BLaER1 treated with 17β-estradiol and CSF1 and Interleukin-3, amounts not matched to agents 10 nM and 100 nM (cell line): ENCODE measurements at regions not wholly inside any gene's neighbourhood (a gene's known extent, or its start where the extent isn't known, plus 50 kb on each side); places are given as distances from the start of the nearest gene placed in this dataset.
"Not testable (repeated sequence)": the region's sequence is repeated elsewhere in the genome, so short reads cannot be mapped to it uniquely, and the experiment has no call there.

ENCODE experiments used
- H3K27ac ChIP-seq, 11 experiments: shearing (Covaris generic); formaldehyde crosslinking; 2 replicates each; pipeline ENCODE4 v1.8.1; 2022
- H3K27me3 ChIP-seq, 11 experiments: shearing (Covaris generic); formaldehyde crosslinking; 2 replicates each; pipeline ENCODE4 v1.8.1; 2022
- H3K36me3 ChIP-seq, 11 experiments: shearing (Covaris generic); formaldehyde crosslinking; 2 replicates each; pipeline ENCODE4 v1.8.1; 2022
- H3K4me1 ChIP-seq, 10 experiments: shearing (Covaris generic); formaldehyde crosslinking; 2 replicates each; pipeline ENCODE4 v1.8.1; 2022
- H3K4me2 ChIP-seq, 11 experiments: shearing (Covaris generic); formaldehyde crosslinking; 2 replicates each; pipeline ENCODE4 v1.8.1; 2022
- H3K4me3 ChIP-seq, 10 experiments: shearing (Covaris generic); formaldehyde crosslinking; 2 replicates each; pipeline ENCODE4 v1.8.1; 2022
- H3K9ac ChIP-seq, 11 experiments: shearing (Covaris generic); formaldehyde crosslinking; 2 replicates each; pipeline ENCODE4 v1.8.1; 2022
- H3K9me3 ChIP-seq, 11 experiments: shearing (Covaris generic); formaldehyde crosslinking; replicated peaks in 1 of 11; 2 replicates each; pipeline ENCODE4 v1.8.1; 2022
- H4K20me1 ChIP-seq, 11 experiments: shearing (Covaris generic); formaldehyde crosslinking; 2 replicates each; pipeline ENCODE4 v1.8.1; 2022
- Cebpa-rat ChIP-seq, 11 experiments: shearing (Covaris generic); IDR thresholded peaks; 2 replicates each; pipeline ENCODE4 v1.8.1; 2022

GRCh38 chr3:144989807-144990206 is 1018.2 kb downstream of the DIPK2A start:
- Histone ChIP-seq H3K9ac (no peak overlapping the region), H3K4me2 (peak overlapping the region in 4 of 11 experiments; percentile 23 to 52 (median 32); a peak in 7 of 22 replicates), H3K27me3 (no peaks in the 10 kb centered on the region), H3K36me3 (no peaks in the 10 kb centered on the region), H3K9me3 (0 out of 22 replicates have a peak, but pooled peaks cover 0 to 6% (median 0%) of the 10 kb centered on the region in 11 experiments), H3K4me3 (no peak overlapping the region), H3K4me1 (peaks cover 0 to 15% (median 0%) of the 10 kb centered on the region in 10 experiments; a peak in 8 of 20 replicates), H4K20me1 (no peaks in the 10 kb centered on the region), H3K27ac (peak overlapping the region in 2 of 11 experiments; percentile 23 to 24; a peak in 3 of 22 replicates)
- no peak for TF ChIP-seq Cebpa-rat (IDR thresholded peaks at IDR 0.05)

- H3K9me3 ChIP-seq, result peaks cover 0 to 8% (median 0%) of the 10 kb centered on the region in 11 experiments; a peak in 9 of 22 replicates
- no peak overlapping the region for H3K4me3 ChIP-seq
- no peaks in the 10 kb centered on the region for H3K4me1 ChIP-seq
- no peak overlapping the region for H3K9ac ChIP-seq
- H3K4me2 ChIP-seq, result no peak overlapping the region
- no peak for TF ChIP-seq Cebpa-rat (IDR thresholded peaks at IDR 0.05)
- no peaks in the 10 kb centered on the region for H3K27me3 ChIP-seq
- H4K20me1 ChIP-seq, result no peaks in the 10 kb centered on the region
- H3K36me3 ChIP-seq, result no peaks in the 10 kb centered on the region
- H3K27ac ChIP-seq, result no peak overlapping the region
Observed at GRCh38 chr3:144995856-144996255, 1024.2 kb downstream of the DIPK2A start.

DNA sequence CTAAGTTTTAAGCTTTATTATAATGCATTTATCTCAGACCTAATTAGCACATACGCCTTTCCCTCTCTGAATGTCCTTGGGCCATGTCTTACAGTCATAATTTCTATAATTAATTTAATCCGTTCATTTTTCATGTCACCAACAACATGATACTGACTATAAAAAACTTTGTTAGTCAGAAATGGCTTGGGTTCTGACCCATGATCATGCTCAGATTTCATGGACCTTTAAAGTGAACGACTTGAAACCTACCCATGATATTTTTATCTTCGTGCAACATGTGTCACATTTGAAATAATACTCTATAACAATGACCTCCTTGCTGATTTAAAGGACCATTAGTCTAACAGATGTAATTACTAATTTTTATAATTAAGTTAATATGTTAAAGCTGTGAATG is 1033.8 kb downstream of the DIPK2A start:
- no peaks in the 10 kb centered on the region for H4K20me1 ChIP-seq
- H3K27me3 ChIP-seq, result no peaks in the 10 kb centered on the region
- no peak overlapping the region for H3K9ac ChIP-seq
- no peak overlapping the region for H3K4me2 ChIP-seq
- no peak overlapping the region for H3K4me3 ChIP-seq
- no peak overlapping the region for H3K27ac ChIP-seq
- H3K36me3 ChIP-seq, result no peaks in the 10 kb centered on the region
- peaks cover 0 to 24% (median 8%) of the 10 kb centered on the region in 11 experiments; a peak in 18 of 22 replicates for H3K9me3 ChIP-seq
- no peak for TF ChIP-seq Cebpa-rat (IDR thresholded peaks at IDR 0.05)
- H3K4me1 ChIP-seq, result no peaks in the 10 kb centered on the region

DNA sequence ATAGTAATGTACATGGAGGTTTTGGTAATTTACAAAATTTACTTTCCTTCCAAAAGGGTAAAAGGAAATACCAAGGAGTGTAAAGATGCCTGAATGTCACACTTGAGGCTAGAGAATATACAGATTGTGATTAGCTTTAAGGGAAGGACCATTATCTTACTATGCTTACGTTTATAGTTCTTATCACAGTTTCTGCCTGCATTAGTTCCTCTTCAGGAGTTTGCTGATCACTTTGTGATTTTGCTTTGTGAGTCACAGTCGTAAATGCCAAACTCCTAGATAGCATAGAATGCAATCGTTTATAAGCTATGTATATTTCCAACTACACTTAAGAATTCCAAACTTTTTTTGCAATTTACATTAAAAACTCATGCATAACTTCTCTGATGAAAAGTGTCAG is 1034.6 kb downstream of the DIPK2A start:
- no peak overlapping the region for H3K4me2 ChIP-seq
- no peak overlapping the region for H3K27ac ChIP-seq
- H4K20me1 ChIP-seq, result no peaks in the 10 kb centered on the region
- H3K4me1 ChIP-seq, result no peaks in the 10 kb centered on the region
- H3K9me3 ChIP-seq, result peaks cover 0 to 15% (median 8%) of the 10 kb centered on the region in 11 experiments; a peak in 18 of 22 replicates
- no peak for TF ChIP-seq Cebpa-rat (IDR thresholded peaks at IDR 0.05)
- no peak overlapping the region for H3K4me3 ChIP-seq
- H3K36me3 ChIP-seq, result no peaks in the 10 kb centered on the region
- no peak overlapping the region for H3K9ac ChIP-seq
- no peaks in the 10 kb centered on the region for H3K27me3 ChIP-seq

DNA sequence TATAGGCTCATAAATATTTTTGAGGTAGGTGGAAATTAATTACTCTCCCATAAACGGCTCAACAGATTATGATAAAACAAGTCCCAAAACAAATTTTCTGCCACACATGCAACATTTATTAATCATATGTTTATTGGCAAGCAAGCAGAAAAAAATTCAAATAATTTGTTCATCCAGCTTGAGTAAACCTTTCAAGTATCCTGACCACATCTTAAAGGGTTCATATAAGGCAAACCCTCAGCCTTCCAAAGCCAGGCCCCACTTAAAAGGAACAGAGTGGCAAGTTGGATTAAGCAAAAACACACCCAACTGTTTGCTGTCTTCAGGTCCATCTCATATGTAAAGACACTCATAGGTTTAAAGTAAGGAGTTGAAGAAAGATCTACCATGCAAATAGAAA is 1042.3 kb downstream of the DIPK2A start:
- peak overlapping the region in 6 of 11 experiments; percentile 65 to 84 (median 76); a peak in 9 of 22 replicates for H3K27ac ChIP-seq
- H3K9ac ChIP-seq, result no peak overlapping the region
- no peak overlapping the region for H3K4me3 ChIP-seq
- H4K20me1 ChIP-seq, result no peaks in the 10 kb centered on the region
- H3K4me1 ChIP-seq, result peaks cover 0 to 31% (median 16%) of the 10 kb centered on the region in 10 experiments; a peak in 14 of 20 replicates
- H3K36me3 ChIP-seq, result no peaks in the 10 kb centered on the region
- H3K27me3 ChIP-seq, result peaks cover 0 to 4% (median 0%) of the 10 kb centered on the region in 11 experiments; a peak in 1 of 22 replicates
- no peak for TF ChIP-seq Cebpa-rat (IDR thresholded peaks at IDR 0.05)
- H3K9me3 ChIP-seq, result 0 out of 22 replicates have a peak, but pooled peaks cover 0 to 6% (median 0%) of the 10 kb centered on the region in 11 experiments
- peak overlapping the region in 4 of 11 experiments; percentile 52 to 70 (median 58); a peak in 6 of 22 replicates for H3K4me2 ChIP-seq

DNA sequence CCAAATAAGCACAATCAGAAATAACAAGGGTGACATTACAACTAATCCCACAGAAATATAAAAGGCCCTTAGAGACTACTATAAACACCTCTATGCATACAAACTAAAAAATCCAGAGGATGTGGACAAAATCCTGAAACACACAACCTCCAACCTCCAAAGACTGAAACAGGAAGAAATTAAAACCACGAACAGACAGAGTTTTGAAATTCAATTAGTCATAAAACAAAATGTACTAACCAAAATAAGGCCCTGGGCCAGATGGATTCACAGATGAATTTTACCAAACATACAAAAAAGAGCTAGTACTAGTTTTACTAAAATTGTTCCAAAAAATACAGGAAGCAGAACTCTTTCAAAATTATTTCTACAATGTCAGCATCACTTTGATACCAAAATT is 1043.6 kb downstream of the DIPK2A start:
- H3K36me3 ChIP-seq, result no peaks in the 10 kb centered on the region
- H3K4me2 ChIP-seq, result peak overlapping the region; percentile 18 to 70 (median 52); a peak in 18 of 22 replicates
- H3K4me3 ChIP-seq, result no peak overlapping the region
- peaks cover 0 to 4% (median 0%) of the 10 kb centered on the region in 11 experiments; a peak in 1 of 22 replicates for H3K27me3 ChIP-seq
- peaks cover 0 to 31% (median 16%) of the 10 kb centered on the region in 10 experiments; a peak in 14 of 20 replicates for H3K4me1 ChIP-seq
- H3K27ac ChIP-seq, result peak overlapping the region in 10 of 11 experiments; percentile 38 to 84 (median 70); a peak in 20 of 22 replicates
- H4K20me1 ChIP-seq, result no peaks in the 10 kb centered on the region
- peak overlapping the region in 6 of 11 experiments; percentile 1 to 68 (median 50); a peak in 9 of 22 replicates for H3K9ac ChIP-seq
- 0 out of 22 replicates have a peak, but pooled peaks cover 0 to 6% (median 0%) of the 10 kb centered on the region in 11 experiments for H3K9me3 ChIP-seq
- no peak for TF ChIP-seq Cebpa-rat (IDR thresholded peaks at IDR 0.05)

DNA sequence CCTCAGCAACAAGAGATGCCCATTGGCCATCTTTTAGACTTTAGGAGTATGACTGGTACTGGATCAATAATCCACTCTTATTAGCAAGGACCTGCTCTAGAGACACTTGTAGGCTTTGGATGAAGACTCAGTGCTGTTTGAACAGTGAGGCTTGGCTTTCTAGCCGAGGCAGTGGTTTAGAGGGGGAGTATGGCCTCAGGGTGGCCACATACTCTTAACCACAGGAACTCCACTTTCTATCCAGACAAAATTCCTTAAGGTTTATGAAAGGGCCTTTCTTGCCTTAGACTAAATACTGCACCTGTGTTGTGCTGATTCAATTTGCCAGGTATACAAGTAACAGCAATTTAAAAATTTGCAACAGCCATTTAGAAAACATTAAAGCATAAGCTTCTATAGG is 1046.3 kb downstream of the DIPK2A start:
- no peak for TF ChIP-seq Cebpa-rat (IDR thresholded peaks at IDR 0.05)
- peaks cover 0 to 31% (median 16%) of the 10 kb centered on the region in 10 experiments; a peak in 14 of 20 replicates for H3K4me1 ChIP-seq

DNA sequence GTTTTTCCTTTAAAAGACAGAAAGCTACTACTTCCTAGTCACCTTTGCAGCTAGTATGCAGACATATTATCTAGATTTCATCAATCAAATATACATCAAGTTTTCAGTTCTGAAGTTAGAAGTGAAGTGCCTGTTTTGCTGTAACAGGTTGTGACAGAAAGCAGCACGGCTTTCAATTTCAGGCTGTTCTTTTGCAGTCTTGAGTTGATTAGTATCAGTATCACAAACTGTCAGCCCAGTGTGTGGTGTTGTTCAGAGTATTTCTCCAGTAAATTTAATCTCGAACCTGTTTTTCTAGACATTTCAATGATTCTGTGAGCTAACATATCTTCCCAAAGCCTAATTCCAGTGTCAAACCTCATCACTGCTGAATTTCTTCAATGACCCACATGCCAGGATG is 1050.8 kb downstream of the DIPK2A start:
- no peak for TF ChIP-seq Cebpa-rat (IDR thresholded peaks at IDR 0.05)
- Histone ChIP-seq H3K9ac (no peak overlapping the region), H3K4me3 (no peak overlapping the region), H3K9me3 (peaks cover 0 to 4% (median 2%) of the 10 kb centered on the region in 11 experiments; a peak in 15 of 22 replicates), H3K27ac (no peak overlapping the region), H3K4me1 (no peaks in the 10 kb centered on the region), H3K27me3 (no peaks in the 10 kb centered on the region), H3K36me3 (no peaks in the 10 kb centered on the region), H3K4me2 (no peak overlapping the region), H4K20me1 (no peaks in the 10 kb centered on the region)

More for the DNA sequence above, 1046.3 kb downstream of the DIPK2A start:
- 0 out of 22 replicates have a peak, but pooled peaks cover 0 to 6% (median 0%) of the 10 kb centered on the region in 11 experiments for H3K9me3 ChIP-seq
- no peak overlapping the region for H3K4me3 ChIP-seq
- H3K27me3 ChIP-seq, result peaks cover 0 to 4% (median 0%) of the 10 kb centered on the region in 11 experiments; a peak in 1 of 22 replicates
- H3K36me3 ChIP-seq, result no peaks in the 10 kb centered on the region
- no peak overlapping the region for H3K9ac ChIP-seq
- no peak overlapping the region for H3K27ac ChIP-seq
- H4K20me1 ChIP-seq, result no peaks in the 10 kb centered on the region
- H3K4me2 ChIP-seq, result peak overlapping the region in 2 of 11 experiments; percentile 1 to 7; a peak in 1 of 22 replicates

DNA sequence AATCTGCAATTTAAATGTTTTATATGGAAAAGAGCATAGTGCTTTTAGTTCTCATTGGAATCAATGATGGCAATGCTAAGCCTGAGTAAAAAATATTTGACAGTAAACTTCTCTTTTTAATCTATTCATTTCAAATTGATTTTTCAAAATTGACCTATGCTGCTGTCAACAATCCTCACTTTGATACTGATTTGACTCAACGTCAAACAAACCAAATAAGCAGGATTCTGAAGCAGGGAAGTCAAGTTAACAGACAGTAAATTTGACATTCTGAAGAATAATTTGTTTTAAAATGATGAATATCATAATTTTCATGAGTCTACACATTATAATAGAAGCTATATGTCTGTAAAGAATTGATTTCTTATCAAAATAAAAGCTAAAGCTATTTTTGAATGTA is 1053.1 kb downstream of the DIPK2A start:
- Histone ChIP-seq H3K4me3 (no peak overlapping the region), H3K27me3 (no peaks in the 10 kb centered on the region), H3K9ac (no peak overlapping the region), H3K36me3 (no peaks in the 10 kb centered on the region), H3K27ac (no peak overlapping the region), H3K9me3 (peaks cover 5 to 20% (median 15%) of the 10 kb centered on the region in 11 experiments; a peak in 19 of 22 replicates), H3K4me1 (no peaks in the 10 kb centered on the region), H3K4me2 (no peak overlapping the region), H4K20me1 (no peaks in the 10 kb centered on the region)
- TF ChIP-seq Cebpa-rat (IDR thresholded peaks at IDR 0.05), result no peak

GRCh38 chr3:145027186-145027585 is 1055.6 kb downstream of the DIPK2A start:
- H3K36me3 ChIP-seq, H3K9ac ChIP-seq, H3K27me3 ChIP-seq, H3K4me1 ChIP-seq, H4K20me1 ChIP-seq, H3K4me2 ChIP-seq, H3K4me3 ChIP-seq, H3K27ac ChIP-seq: not testable (repeated sequence)
- H3K9me3 ChIP-seq, result peaks cover 5 to 20% (median 15%) of the 10 kb centered on the region in 11 experiments; a peak in 19 of 22 replicates
